Liver (tissue), 3 donors: ENCODE measurements at regions not wholly inside any gene's neighbourhood (a gene's known extent, or its start where the extent isn't known, plus 50 kb on each side); places are given as distances from the start of the nearest gene placed in this dataset.

Experiments
- FOXA1 ChIP-seq: IDR thresholded peaks from 2 replicates; pipeline ENCODE4 v1.6.1; 2016; ENCODE audit warnings: antibody characterized with exemption
- GABPA ChIP-seq, 2 donors: IDR thresholded peaks in 1 of 2; conservative IDR thresholded peaks in 1 of 2; 2 replicates each; pipeline ENCODE4 v1.6.1; 2016; ENCODE audit warnings: antibody characterized with exemption in 2 of 2, mild to moderate bottlenecking in 1 of 2, moderate library complexity in 1 of 2
- HNF4G ChIP-seq: IDR thresholded peaks from 2 replicates; pipeline ENCODE4 v1.6.1; 2016; ENCODE audit warnings: antibody characterized with exemption
- JUND ChIP-seq, 2 donors: IDR thresholded peaks; 2 replicates each; pipeline ENCODE4 v1.6.1; 2016; ENCODE audit warnings: antibody characterized with exemption in 2 of 2
- MAX ChIP-seq: IDR thresholded peaks from 2 replicates; pipeline ENCODE4 v1.6.1; 2016; ENCODE audit warnings: antibody characterized with exemption
- RAD21 ChIP-seq, 2 donors: IDR thresholded peaks; 2 replicates each; pipeline ENCODE4 v1.6.1; 2016; ENCODE audit warnings: antibody characterized with exemption in 2 of 2, mild to moderate bottlenecking in 2 of 2
- SP1 ChIP-seq: IDR thresholded peaks from 2 replicates; pipeline ENCODE4 v1.6.1; 2018; ENCODE audit warnings: antibody characterized with exemption, mild to moderate bottlenecking
- TAF1 ChIP-seq: conservative IDR thresholded peaks from 2 replicates; pipeline ENCODE4 v1.6.1; 2016; ENCODE audit warnings: antibody characterized with exemption, mild to moderate bottlenecking
- YY1 ChIP-seq: IDR thresholded peaks from 2 replicates; pipeline ENCODE4 v1.6.1; 2016; ENCODE audit warnings: antibody characterized with exemption, mild to moderate bottlenecking
- ZBTB33 ChIP-seq: IDR thresholded peaks from 2 replicates; pipeline ENCODE4 v1.6.1; 2016; ENCODE audit warnings: antibody characterized with exemption
- TF ChIP-seq, protein P1 (sequence below): fragments of 150-350 bp; IDR thresholded peaks from 2 replicates; pipeline ENCODE4 v1.5.1; 2017; ENCODE audit warnings: improper control_type of control experiment, low read depth, low read length; ENCODE audit not compliant: missing input control
- TF ChIP-seq, protein P2 (sequence below): IDR thresholded peaks from 2 replicates; pipeline ENCODE4 v1.6.1; 2016; ENCODE audit warnings: antibody characterized with exemption, mild to moderate bottlenecking
- TF ChIP-seq, protein P3 (sequence below): IDR thresholded peaks from 2 replicates; pipeline ENCODE4 v1.6.1; 2016; ENCODE audit warnings: antibody characterized with exemption
- donor health status: healthy.
- donor health status: healthy.

- TF ChIP-seq, protein P1, sequence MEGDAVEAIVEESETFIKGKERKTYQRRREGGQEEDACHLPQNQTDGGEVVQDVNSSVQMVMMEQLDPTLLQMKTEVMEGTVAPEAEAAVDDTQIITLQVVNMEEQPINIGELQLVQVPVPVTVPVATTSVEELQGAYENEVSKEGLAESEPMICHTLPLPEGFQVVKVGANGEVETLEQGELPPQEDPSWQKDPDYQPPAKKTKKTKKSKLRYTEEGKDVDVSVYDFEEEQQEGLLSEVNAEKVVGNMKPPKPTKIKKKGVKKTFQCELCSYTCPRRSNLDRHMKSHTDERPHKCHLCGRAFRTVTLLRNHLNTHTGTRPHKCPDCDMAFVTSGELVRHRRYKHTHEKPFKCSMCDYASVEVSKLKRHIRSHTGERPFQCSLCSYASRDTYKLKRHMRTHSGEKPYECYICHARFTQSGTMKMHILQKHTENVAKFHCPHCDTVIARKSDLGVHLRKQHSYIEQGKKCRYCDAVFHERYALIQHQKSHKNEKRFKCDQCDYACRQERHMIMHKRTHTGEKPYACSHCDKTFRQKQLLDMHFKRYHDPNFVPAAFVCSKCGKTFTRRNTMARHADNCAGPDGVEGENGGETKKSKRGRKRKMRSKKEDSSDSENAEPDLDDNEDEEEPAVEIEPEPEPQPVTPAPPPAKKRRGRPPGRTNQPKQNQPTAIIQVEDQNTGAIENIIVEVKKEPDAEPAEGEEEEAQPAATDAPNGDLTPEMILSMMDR = no peak
- no peak for TF ChIP-seq FOXA1
- TF ChIP-seq ZBTB33 = no peak
- no peak for TF ChIP-seq YY1
- TF ChIP-seq RAD21 (IDR thresholded peaks at IDR 0.05) = no peak
- no peak for TF ChIP-seq JUND (IDR thresholded peaks at IDR 0.05)
- TF ChIP-seq SP1 = no peak
- no peak for TF ChIP-seq GABPA (IDR thresholded peaks at IDR 0.05 in 1 of 2, conservative IDR thresholded peaks at IDR 0.05 in 1 of 2)
- no peak for TF ChIP-seq TAF1
- TF ChIP-seq, protein P2, sequence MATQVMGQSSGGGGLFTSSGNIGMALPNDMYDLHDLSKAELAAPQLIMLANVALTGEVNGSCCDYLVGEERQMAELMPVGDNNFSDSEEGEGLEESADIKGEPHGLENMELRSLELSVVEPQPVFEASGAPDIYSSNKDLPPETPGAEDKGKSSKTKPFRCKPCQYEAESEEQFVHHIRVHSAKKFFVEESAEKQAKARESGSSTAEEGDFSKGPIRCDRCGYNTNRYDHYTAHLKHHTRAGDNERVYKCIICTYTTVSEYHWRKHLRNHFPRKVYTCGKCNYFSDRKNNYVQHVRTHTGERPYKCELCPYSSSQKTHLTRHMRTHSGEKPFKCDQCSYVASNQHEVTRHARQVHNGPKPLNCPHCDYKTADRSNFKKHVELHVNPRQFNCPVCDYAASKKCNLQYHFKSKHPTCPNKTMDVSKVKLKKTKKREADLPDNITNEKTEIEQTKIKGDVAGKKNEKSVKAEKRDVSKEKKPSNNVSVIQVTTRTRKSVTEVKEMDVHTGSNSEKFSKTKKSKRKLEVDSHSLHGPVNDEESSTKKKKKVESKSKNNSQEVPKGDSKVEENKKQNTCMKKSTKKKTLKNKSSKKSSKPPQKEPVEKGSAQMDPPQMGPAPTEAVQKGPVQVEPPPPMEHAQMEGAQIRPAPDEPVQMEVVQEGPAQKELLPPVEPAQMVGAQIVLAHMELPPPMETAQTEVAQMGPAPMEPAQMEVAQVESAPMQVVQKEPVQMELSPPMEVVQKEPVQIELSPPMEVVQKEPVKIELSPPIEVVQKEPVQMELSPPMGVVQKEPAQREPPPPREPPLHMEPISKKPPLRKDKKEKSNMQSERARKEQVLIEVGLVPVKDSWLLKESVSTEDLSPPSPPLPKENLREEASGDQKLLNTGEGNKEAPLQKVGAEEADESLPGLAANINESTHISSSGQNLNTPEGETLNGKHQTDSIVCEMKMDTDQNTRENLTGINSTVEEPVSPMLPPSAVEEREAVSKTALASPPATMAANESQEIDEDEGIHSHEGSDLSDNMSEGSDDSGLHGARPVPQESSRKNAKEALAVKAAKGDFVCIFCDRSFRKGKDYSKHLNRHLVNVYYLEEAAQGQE = no peak
- TF ChIP-seq, protein P3, sequence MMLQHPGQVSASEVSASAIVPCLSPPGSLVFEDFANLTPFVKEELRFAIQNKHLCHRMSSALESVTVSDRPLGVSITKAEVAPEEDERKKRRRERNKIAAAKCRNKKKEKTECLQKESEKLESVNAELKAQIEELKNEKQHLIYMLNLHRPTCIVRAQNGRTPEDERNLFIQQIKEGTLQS = no peak
- no peak for TF ChIP-seq MAX
- TF ChIP-seq HNF4G = no peak
Observed at GRCh38 chr6:63492476-63492875, 79.8 kb upstream of the LOC128125822 start.
